OCI-LY7 (cell line): ENCODE measurements at regions not wholly inside any gene's neighbourhood (a gene's known extent, or its start where the extent isn't known, plus 50 kb on each side); places are given as distances from the start of the nearest gene placed in this dataset.

Experiments
- BruUV-seq: library from RNA; stranded (reverse); fragments of 400-500 nt; replicated peaks from 2 replicates; lab custom pipeline; 2021; lab: Mats Ljungman, UMichigan
- CTCF ChIA-PET: fragments of 300-600 bp; sonication (Branson Sonifier 250); formaldehyde crosslinking; loops from one replicate; lab custom pipeline; 2022; ENCODE audit warnings: antibody characterized with exemption; ENCODE audit not compliant: unreplicated experiment; lab: Charles Lee
- POLR2A ChIA-PET: fragments of 300-600 bp; sonication (Branson Sonifier 250); formaldehyde crosslinking; loops from one replicate; lab custom pipeline; 2022; ENCODE audit warnings: antibody characterized with exemption; lab: Charles Lee
- DNase-seq: peaks from one replicate; pipeline ENCODE4 v3.0.0-alpha.2; 2015; ENCODE audit warnings: low spot score
- H2AFZ ChIP-seq: fragments of 200-600 bp; sonication (generic), shearing (Covaris generic); 2 replicates; pipeline ENCODE4 v1.6.1; 2014; ENCODE audit warnings: mild to moderate bottlenecking, antibody characterized with exemption, low read length, moderate library complexity
- H3K27ac ChIP-seq: fragments of 200-600 bp; sonication (generic); 2 replicates; pipeline ENCODE4 v1.5.1; 2014; ENCODE audit warnings: mixed run types, low read depth, mild to moderate bottlenecking, moderate library complexity, low read length, inconsistent platforms; ENCODE audit not compliant: poor library complexity, severe bottlenecking
- H3K36me3 ChIP-seq: fragments of 200-600 bp; sonication (generic); 2 replicates; pipeline ENCODE4 v1.6.1; 2014; ENCODE audit warnings: mild to moderate bottlenecking, antibody characterized with exemption, low read length, moderate library complexity, mixed read lengths; ENCODE audit not compliant: insufficient read depth
- H3K4me1 ChIP-seq: fragments of 200-600 bp; sonication (generic); 2 replicates; pipeline ENCODE4 v1.5.1; 2014; ENCODE audit warnings: mild to moderate bottlenecking, low read length; ENCODE audit not compliant: insufficient read depth, poor library complexity, severe bottlenecking
- H3K4me2 ChIP-seq: fragments of 200-600 bp; sonication (generic); 2 replicates; pipeline ENCODE4 v1.6.1; 2014; ENCODE audit warnings: mild to moderate bottlenecking, low read length
- H3K4me3 ChIP-seq: fragments of 200-600 bp; sonication (generic); 2 replicates; pipeline ENCODE4 v1.5.1; 2014; ENCODE audit warnings: mild to moderate bottlenecking, low read depth, low read length; ENCODE audit not compliant: poor library complexity, severe bottlenecking
- H3K79me2 ChIP-seq: fragments of 200-600 bp; sonication (generic); 2 replicates; pipeline ENCODE4 v1.6.1; 2016; ENCODE audit warnings: low read depth, mild to moderate bottlenecking, low read length, moderate library complexity, mixed read lengths; ENCODE audit not compliant: insufficient read depth
- H3K9me2 ChIP-seq: fragments of 200-600 bp; sonication (generic); 2 replicates; pipeline ENCODE4 v1.6.1; 2016; ENCODE audit warnings: mild to moderate bottlenecking, low read length, mixed read lengths; ENCODE audit not compliant: insufficient read depth
- H3K9me3 ChIP-seq: fragments of 200-600 bp; sonication (generic); 2 replicates; pipeline ENCODE4 v1.6.1; 2014; ENCODE audit warnings: mild to moderate bottlenecking, mixed run types, low read length, mixed read lengths
- H4K20me1 ChIP-seq: fragments of 200-600 bp; sonication (generic); 2 replicates; pipeline ENCODE4 v1.6.1; 2014; ENCODE audit warnings: mild to moderate bottlenecking, antibody characterized with exemption, low read length, moderate library complexity, mixed read lengths; ENCODE audit not compliant: insufficient read depth
- CTCF ChIP-seq: fragments of 200-600 bp; sonication (generic); conservative IDR thresholded peaks from 2 replicates; pipeline ENCODE4 v1.5.1; 2014; ENCODE audit warnings: mild to moderate bottlenecking, antibody characterized with exemption, low read length, moderate library complexity, mixed read lengths
- EZH2phosphoT487 ChIP-seq: fragments of 200-600 bp; sonication (generic); IDR thresholded peaks from 2 replicates; pipeline ENCODE4 v1.6.1; 2018; ENCODE audit warnings: low read depth, borderline replicate concordance, mild to moderate bottlenecking, mixed run types, antibody characterized with exemption, low read length, moderate library complexity, mixed read lengths
- intact Hi-C: fragments of 100-400 bp; cut with micrococcal nuclease; formaldehyde crosslinking; loops from one replicate; pipeline ENCODE4 v1.10.0; 2022; ENCODE audit not compliant: unreplicated experiment

- no peak overlapping the region for H3K4me2 ChIP-seq
- H3K4me1 ChIP-seq: no peaks in the 10 kb centered on the region
- H3K79me2 ChIP-seq: no peaks in the 10 kb centered on the region
- no peaks in the 10 kb centered on the region for H3K9me3 ChIP-seq
- H3K4me3 ChIP-seq: no peak overlapping the region
- no TSS peak for BruUV-seq
- no peak for DNase-seq
- H2AFZ ChIP-seq: no peak overlapping the region
- no peaks in the 10 kb centered on the region for H3K36me3 ChIP-seq
- TF ChIP-seq EZH2phosphoT487 (no peak), CTCF (no peak)
- POLR2A ChIA-PET: interaction anchor here (0.5 to 1.3 kb wide), 2 partner anchors 10 to 937 kb away, joined by 3 read pairs; no protein-coding TSS in a partner anchor
- intact Hi-C loops: no loop called here
- CTCF ChIA-PET: no interaction called here
- no peak overlapping the region for H3K27ac ChIP-seq
- H4K20me1 ChIP-seq: no peaks in the 10 kb centered on the region
- H3K9me2 ChIP-seq: no peaks in the 10 kb centered on the region
These were observed 191.4 kb downstream of the SCP2D1 start for GRCh38 chr20:19004975-19005374.

DNA sequence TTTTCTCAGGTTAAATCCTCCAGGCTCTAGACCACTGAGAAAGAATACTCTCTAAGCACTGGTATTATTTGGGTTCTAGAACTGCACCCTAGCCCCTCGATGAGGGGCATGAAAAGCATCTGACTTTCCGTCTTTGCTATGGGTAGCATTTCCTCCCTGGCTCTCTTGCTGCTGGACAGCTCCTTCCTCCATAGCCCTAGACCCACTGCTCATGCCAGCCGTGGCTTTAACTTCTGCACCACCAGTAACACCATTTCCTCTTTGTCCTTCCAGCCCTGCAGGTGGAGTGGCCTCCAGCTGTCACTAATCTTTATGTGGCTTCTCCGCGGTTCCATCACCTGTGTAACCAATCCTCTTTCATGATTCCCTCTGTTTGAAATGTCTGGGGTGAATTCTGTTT lies 194.9 kb downstream of the SCP2D1 start:
- no peak overlapping the region for H3K27ac ChIP-seq
- H4K20me1 ChIP-seq: no peaks in the 10 kb centered on the region
- no peak overlapping the region for H3K4me2 ChIP-seq
- no peaks in the 10 kb centered on the region for H3K9me3 ChIP-seq
- no peak for DNase-seq
- no peaks in the 10 kb centered on the region for H3K36me3 ChIP-seq
- H3K4me3 ChIP-seq: no peak overlapping the region
- no TSS peak for BruUV-seq
- no peaks in the 10 kb centered on the region for H3K4me1 ChIP-seq
- H3K79me2 ChIP-seq: no peaks in the 10 kb centered on the region
- ChIA-PET CTCF (no interaction called here), POLR2A (no interaction called here)
- intact Hi-C loops: no loop called here
- H3K9me2 ChIP-seq: no peaks in the 10 kb centered on the region
- no peak overlapping the region for H2AFZ ChIP-seq
- TF ChIP-seq EZH2phosphoT487: no peak

DNA sequence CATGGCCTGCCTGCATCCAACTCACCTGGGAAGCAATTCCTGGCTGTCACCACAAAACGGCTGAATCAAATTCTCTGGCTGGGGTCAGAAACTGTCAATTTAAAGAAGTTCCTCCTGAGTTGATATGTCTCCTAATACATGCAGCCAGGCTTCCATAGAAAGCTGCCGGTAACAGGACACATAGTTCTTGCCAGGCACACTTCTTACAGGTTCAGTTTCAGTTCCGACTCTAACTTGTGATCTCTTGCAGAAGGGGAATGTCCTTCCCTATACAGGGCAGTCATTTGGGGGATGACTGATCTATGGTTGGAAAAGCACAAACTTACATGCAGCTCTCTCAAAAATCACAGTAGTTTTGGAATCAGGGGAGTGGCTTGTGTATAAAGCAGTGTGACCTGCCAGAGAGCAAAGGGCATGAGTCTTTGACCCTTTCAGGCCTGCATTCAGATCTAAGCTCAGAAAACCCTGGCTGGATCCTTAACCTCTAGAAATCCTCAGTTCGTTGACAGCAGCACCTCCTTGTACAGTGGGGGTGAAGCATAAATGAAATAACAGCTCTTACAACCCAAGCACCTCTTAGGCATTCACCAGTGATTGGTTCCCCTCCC lies 195.6 kb downstream of the SCP2D1 start:
- Histone ChIP-seq H3K9me3 (no peaks in the 10 kb centered on the region), H3K4me1 (no peaks in the 10 kb centered on the region), H3K9me2 (no peaks in the 10 kb centered on the region), H3K4me2 (no peak overlapping the region), H2AFZ (no peak overlapping the region), H3K36me3 (no peaks in the 10 kb centered on the region), H4K20me1 (no peaks in the 10 kb centered on the region), H3K27ac (no peak overlapping the region), H3K4me3 (no peak overlapping the region), H3K79me2 (no peaks in the 10 kb centered on the region)
- TF ChIP-seq EZH2phosphoT487 (no peak), CTCF (no peak)
- CTCF ChIA-PET: no interaction called here
- intact Hi-C loops: no loop called here
- no TSS peak for BruUV-seq
- POLR2A ChIA-PET: interaction anchor here (1.4 kb wide), 1 partner anchor 15 kb away, joined by 3 read pairs; no protein-coding TSS in a partner anchor
- DNase-seq: no peak
